Mesothelial cell of epicardium (in vitro differentiated cells): ENCODE measurements at regions not wholly inside any gene's neighbourhood (a gene's known extent, or its start where the extent isn't known, plus 50 kb on each side); places are given as distances from the start of the nearest gene placed in this dataset.

Experiments
- DNase-seq, 2 experiments: peaks; one replicate each; pipeline ENCODE4 v3.0.0; 2021; ENCODE audit warnings: low spot score in 2 of 2; ENCODE audit not compliant: unreplicated experiment in 2 of 2
- H3K27ac Mint-ChIP-seq: 2 replicates; pipeline ENCODE4 v1.8.0; 2021; ENCODE audit warnings: mixed read lengths
- H3K27me3 Mint-ChIP-seq: 2 replicates; pipeline ENCODE4 v1.8.0; 2021; ENCODE audit warnings: low read depth, mixed read lengths
- H3K36me3 Mint-ChIP-seq: 2 replicates; pipeline ENCODE4 v1.8.0; 2021; ENCODE audit warnings: mixed read lengths
- H3K4me1 Mint-ChIP-seq: 2 replicates; pipeline ENCODE4 v1.8.0; 2021; ENCODE audit warnings: mixed read lengths
- H3K4me3 Mint-ChIP-seq: 2 replicates; pipeline ENCODE4 v1.8.0; 2021; ENCODE audit warnings: mild to moderate bottlenecking, moderate library complexity, mixed read lengths
- H3K9me3 Mint-ChIP-seq: 2 replicates; pipeline ENCODE4 v1.8.0; 2021; ENCODE audit warnings: mixed read lengths
- TF ChIP-seq, protein P1 (sequence below): fragments of 200-600 bp; sonication (generic); IDR thresholded peaks from one replicate; pipeline ENCODE4 v1.5.0; 2021; ENCODE audit warnings: antibody characterized with exemption; ENCODE audit not compliant: unreplicated experiment

DNA sequence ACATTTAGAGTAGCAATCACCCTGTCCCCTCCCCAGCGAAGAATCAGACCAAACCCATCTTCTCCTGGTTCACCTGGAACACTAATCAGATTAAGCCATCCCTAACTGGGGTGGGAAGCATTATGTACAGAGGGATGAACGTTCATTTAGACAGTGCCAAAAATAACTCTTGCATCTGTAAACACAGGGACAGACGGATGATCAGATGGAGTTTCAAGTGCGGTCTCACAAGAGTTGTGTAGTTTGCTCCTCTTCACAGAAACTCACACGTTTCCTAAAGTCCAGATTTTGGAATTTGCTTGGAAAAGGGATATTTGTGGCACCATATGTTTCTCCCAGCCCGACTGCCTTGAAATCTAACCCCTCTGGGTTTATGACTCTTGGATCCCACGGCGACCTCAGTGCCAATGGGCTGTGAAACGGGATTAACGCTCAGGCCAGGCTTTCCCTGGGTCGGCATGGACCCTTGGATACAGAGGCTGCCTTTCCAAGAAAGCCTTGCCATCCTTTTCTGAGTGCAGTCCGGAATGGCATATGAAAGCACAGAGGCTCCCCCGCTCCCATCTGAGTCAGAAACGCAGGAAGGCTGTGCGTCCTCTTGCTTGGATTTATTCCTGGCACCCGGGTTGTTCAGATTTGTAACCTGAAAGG is 293.2 kb upstream of the HABP2 start:
- Mint-ChIP-seq H3K9me3 (no peaks in the 10 kb centered on the region), H3K36me3 (no peaks in the 10 kb centered on the region), H3K27ac (no peak overlapping the region), H3K4me3 (no peak overlapping the region), H3K4me1 (peaks cover 4% of the 10 kb centered on the region), H3K27me3 (peaks cover 11% of the 10 kb centered on the region)
- TF ChIP-seq, protein P1, sequence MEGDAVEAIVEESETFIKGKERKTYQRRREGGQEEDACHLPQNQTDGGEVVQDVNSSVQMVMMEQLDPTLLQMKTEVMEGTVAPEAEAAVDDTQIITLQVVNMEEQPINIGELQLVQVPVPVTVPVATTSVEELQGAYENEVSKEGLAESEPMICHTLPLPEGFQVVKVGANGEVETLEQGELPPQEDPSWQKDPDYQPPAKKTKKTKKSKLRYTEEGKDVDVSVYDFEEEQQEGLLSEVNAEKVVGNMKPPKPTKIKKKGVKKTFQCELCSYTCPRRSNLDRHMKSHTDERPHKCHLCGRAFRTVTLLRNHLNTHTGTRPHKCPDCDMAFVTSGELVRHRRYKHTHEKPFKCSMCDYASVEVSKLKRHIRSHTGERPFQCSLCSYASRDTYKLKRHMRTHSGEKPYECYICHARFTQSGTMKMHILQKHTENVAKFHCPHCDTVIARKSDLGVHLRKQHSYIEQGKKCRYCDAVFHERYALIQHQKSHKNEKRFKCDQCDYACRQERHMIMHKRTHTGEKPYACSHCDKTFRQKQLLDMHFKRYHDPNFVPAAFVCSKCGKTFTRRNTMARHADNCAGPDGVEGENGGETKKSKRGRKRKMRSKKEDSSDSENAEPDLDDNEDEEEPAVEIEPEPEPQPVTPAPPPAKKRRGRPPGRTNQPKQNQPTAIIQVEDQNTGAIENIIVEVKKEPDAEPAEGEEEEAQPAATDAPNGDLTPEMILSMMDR, result no peak
- no peak for DNase-seq

DNA sequence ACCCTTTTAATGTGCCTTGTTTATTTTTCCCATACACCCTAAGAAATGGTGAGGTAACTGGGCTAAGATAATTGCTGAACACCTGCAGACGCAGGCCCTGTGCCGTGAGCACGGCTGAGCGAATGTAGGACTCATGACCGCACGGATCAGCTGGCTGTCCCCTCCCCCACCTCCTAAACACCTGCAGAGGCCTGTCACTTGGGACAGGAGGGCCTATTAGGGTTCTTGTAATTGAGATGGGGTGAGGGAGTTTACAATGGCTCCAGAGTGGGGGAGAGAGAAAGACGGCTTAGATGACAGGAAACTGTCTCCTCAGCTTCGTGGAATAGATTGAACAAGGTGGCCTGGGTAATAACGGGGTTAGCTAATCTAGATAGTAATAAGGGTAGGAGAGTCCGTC is 291.7 kb upstream of the HABP2 start:
- peaks cover 7% of the 10 kb centered on the region for H3K27me3 Mint-ChIP-seq
- peaks cover 4% of the 10 kb centered on the region for H3K4me1 Mint-ChIP-seq
- H3K4me3 Mint-ChIP-seq, result no peak overlapping the region
- no peak for DNase-seq
- H3K9me3 Mint-ChIP-seq, result no peaks in the 10 kb centered on the region
- TF ChIP-seq, protein P1, result no peak
- H3K27ac Mint-ChIP-seq, result no peak overlapping the region
- no peaks in the 10 kb centered on the region for H3K36me3 Mint-ChIP-seq

DNA sequence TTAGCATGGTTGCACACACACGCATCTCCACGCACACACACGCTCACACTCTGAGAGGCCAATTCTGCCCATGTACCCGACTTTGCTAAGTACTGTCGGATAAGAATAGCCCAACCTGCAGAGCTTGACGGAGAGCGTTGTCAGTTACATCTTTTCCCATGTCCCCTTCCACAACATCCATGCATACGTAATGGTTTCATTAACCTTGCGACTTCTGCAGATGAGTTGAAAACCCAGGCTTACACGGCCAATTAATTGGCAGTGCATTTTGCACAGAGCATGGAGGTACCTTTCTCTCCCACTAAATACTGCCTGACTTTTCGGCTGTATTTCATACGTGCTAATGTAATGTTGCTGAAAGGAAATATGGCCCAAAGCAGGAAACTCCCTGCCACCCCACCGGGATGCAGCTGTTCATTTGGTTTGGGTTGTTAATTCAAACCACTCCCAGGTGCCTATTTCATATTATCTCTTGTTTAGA is 291.2 kb upstream of the HABP2 start:
- Mint-ChIP-seq H3K4me1 (peaks cover 4% of the 10 kb centered on the region), H3K36me3 (no peaks in the 10 kb centered on the region), H3K27ac (no peak overlapping the region), H3K4me3 (no peak overlapping the region), H3K27me3 (peaks cover 5% of the 10 kb centered on the region), H3K9me3 (no peaks in the 10 kb centered on the region)
- TF ChIP-seq, protein P1, result no peak
- DNase-seq, result no peak

DNA sequence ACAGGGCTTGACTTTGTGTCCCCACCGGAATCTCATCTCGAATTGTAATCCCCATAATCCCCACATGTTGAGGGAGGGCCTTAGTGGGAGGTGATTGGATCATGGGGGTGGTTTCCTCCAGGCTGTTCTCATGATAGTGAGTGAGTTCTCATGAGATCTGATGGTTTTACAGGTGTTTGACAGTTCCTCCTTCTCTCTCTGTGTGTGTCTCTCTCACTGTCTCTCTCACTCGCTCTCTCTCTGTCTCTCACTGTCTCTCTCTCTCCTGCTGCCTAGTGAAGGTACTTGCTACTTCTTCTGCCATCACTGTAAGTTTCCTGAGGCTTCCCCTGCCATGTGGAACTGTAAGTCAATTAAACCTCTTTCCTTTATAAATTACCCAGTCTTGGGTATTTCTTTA is 289.8 kb upstream of the HABP2 start:
- Mint-ChIP-seq H3K27ac (no peak overlapping the region), H3K36me3 (no peaks in the 10 kb centered on the region), H3K4me3 (no peak overlapping the region), H3K9me3 (no peaks in the 10 kb centered on the region), H3K27me3 (peaks cover 2% of the 10 kb centered on the region), H3K4me1 (peaks cover 4% of the 10 kb centered on the region)
- TF ChIP-seq, protein P1, result no peak
- DNase-seq, result no peak

DNA sequence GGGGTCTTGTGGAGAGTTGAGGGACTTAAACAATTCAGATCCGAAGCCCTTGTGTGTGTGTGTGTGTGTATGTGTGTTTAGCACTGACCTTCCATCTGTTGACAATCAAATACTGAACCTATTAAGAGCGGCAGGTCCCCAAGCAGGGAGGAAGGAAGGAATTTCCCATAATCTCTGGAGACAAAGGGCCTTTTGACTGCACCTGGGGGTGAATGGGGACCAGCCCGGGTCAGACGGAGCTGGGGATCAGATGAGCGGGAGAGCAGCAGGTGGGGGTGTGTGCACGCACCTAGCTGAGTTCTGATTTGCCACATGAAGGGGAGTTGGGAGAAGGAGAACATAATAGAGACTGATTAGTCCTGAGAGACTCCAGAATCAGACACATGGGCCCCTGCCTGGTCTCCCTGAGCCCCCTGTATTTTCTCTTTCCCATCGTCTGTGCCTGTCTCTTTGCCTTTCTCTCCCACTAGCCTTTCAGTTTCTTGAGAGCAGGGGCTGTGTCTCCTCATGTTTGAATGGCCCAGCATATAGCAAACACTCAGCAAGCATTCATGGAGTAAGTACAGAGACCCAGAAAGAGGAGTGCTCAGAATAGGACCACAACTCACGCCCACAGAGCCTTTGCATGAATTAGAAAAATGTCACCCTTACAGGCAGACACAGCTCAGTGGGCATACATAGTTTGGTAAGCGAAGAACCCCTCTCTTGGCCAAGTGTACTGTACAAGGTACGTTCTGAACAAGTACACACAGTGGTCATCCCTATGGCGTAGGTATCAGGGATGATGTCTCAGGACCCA is 288.3 kb upstream of the HABP2 start:
- Mint-ChIP-seq H3K27ac (no peak overlapping the region), H3K36me3 (no peaks in the 10 kb centered on the region)
- TF ChIP-seq, protein P1, result no peak

More for the DNA sequence above, 288.3 kb upstream of the HABP2 start:
- Mint-ChIP-seq H3K27me3 (peaks cover 2% of the 10 kb centered on the region), H3K4me3 (no peak overlapping the region), H3K9me3 (no peaks in the 10 kb centered on the region), H3K4me1 (peaks cover 4% of the 10 kb centered on the region)
- no peak for DNase-seq
